ENCODE measurements at regions not wholly inside any gene's neighbourhood (a gene's known extent, or its start where the extent isn't known, plus 50 kb on each side); places are given as distances from the start of the nearest gene placed in this dataset.

- no peak overlapping the region for H3K27ac Mint-ChIP-seq
- peaks cover 3% of the 10 kb centered on the region for H3K27me3 Mint-ChIP-seq (ENCODE audit: insufficient read depth, low read depth)
- no peaks in the 10 kb centered on the region for H3F3A ChIP-seq (ENCODE audit: low read depth)
- H3K79me2 ChIP-seq (ENCODE audit: low read depth) = no peaks in the 10 kb centered on the region
- no peaks in the 10 kb centered on the region for H4K20me1 ChIP-seq (ENCODE audit: low read depth)
- H3K36me3 Mint-ChIP-seq = no peaks in the 10 kb centered on the region
- no peaks in the 10 kb centered on the region for H3K4me1 ChIP-seq
- H3K27ac ChIP-seq = no peak overlapping the region
- no peak overlapping the region for H3K4me3 Mint-ChIP-seq
- DNase-seq (ENCODE audit: low spot score) = no peak
- TF ChIP-seq, protein P1, sequence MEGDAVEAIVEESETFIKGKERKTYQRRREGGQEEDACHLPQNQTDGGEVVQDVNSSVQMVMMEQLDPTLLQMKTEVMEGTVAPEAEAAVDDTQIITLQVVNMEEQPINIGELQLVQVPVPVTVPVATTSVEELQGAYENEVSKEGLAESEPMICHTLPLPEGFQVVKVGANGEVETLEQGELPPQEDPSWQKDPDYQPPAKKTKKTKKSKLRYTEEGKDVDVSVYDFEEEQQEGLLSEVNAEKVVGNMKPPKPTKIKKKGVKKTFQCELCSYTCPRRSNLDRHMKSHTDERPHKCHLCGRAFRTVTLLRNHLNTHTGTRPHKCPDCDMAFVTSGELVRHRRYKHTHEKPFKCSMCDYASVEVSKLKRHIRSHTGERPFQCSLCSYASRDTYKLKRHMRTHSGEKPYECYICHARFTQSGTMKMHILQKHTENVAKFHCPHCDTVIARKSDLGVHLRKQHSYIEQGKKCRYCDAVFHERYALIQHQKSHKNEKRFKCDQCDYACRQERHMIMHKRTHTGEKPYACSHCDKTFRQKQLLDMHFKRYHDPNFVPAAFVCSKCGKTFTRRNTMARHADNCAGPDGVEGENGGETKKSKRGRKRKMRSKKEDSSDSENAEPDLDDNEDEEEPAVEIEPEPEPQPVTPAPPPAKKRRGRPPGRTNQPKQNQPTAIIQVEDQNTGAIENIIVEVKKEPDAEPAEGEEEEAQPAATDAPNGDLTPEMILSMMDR (IDR thresholded peaks at IDR 0.05) = no peak
- TF ChIP-seq EZH2phosphoT487 (IDR thresholded peaks at IDR 0.05) = no peak
- no peak for TF ChIP-seq EZH2 (IDR thresholded peaks at IDR 0.05)
- H3K36me3 ChIP-seq = no peaks in the 10 kb centered on the region
- H2AFZ ChIP-seq (replicated peaks) = no peak overlapping the region
- no peaks in the 10 kb centered on the region for H3K4me1 Mint-ChIP-seq
- no peaks in the 10 kb centered on the region for H3K9me3 Mint-ChIP-seq
- H3K9ac ChIP-seq = no peak overlapping the region
- H3K4me3 ChIP-seq = no peak overlapping the region
- H3K27me3 ChIP-seq = no peaks in the 10 kb centered on the region
- H3K9me3 ChIP-seq (ENCODE audit: low read depth) = no peaks in the 10 kb centered on the region
- H3K4me2 ChIP-seq = no peak overlapping the region
Measured at GRCh38 chr12:115355301-115355700, 671.3 kb upstream of the TBX3 start.

DNA sequence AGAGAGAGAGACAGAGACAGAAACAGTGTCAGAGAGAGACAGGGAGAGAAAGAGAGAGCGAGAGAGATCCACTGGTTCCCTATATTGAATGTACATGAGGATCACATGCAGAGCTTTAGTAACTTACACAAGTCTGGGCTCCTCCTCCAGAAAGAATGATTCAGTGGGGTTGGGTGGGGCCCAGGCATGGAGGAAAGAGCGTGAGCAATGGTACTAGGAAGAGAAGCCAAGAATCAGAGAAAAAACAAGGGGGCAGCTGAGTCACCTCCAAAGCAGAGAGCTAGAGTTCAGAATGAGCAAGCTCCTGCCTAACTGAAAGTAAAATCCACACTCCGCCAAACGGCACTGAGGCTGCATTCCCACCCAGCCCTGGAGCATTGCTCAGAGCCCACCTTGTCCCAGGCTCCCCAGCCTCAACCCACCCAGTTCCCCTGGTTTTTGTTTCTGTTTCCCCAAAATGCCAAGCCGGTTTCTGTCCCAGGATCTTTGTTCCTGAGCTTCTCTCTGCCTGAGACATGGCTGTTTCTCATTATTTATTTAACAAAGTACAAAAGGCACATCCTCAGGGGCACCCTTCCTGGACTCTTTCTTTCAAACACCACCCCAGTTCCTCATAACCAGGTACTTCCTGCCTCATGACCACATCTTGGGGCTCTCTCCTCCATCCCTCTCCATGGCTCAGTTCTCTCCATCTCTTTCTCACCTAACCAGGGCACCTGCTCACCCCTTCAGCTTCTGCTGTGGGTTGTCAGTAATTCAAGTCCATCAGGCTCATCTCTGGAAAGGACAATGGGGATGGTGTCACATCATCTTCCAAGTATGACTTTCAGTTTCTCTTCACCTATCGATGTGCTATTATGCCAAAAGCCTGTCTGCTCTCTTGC lies 670.3 kb upstream of the TBX3 start:
- Histone ChIP-seq H3F3A (ENCODE audit: low read depth) (no peaks in the 10 kb centered on the region), H2AFZ (replicated peaks) (no peak overlapping the region), H3K27me3 (no peaks in the 10 kb centered on the region), H3K9me3 (ENCODE audit: low read depth) (no peaks in the 10 kb centered on the region), H4K20me1 (ENCODE audit: low read depth) (no peaks in the 10 kb centered on the region), H3K36me3 (no peaks in the 10 kb centered on the region), H3K27ac (no peak overlapping the region), H3K4me2 (no peak overlapping the region), H3K4me1 (no peaks in the 10 kb centered on the region), H3K9ac (no peak overlapping the region), H3K79me2 (ENCODE audit: low read depth) (no peaks in the 10 kb centered on the region), H3K4me3 (no peak overlapping the region)
- H3K9me3 Mint-ChIP-seq = no peaks in the 10 kb centered on the region
- H3K4me3 Mint-ChIP-seq = no peak overlapping the region
- no peak overlapping the region for H3K27ac Mint-ChIP-seq
- DNase-seq (ENCODE audit: low spot score) = no peak
- H3K36me3 Mint-ChIP-seq = no peaks in the 10 kb centered on the region
- no peak for TF ChIP-seq EZH2 (IDR thresholded peaks at IDR 0.05)
- no peak for TF ChIP-seq EZH2phosphoT487 (IDR thresholded peaks at IDR 0.05)
- TF ChIP-seq, protein P1 (IDR thresholded peaks at IDR 0.05) = no peak
- H3K4me1 Mint-ChIP-seq = no peaks in the 10 kb centered on the region
- peaks cover 3% of the 10 kb centered on the region for H3K27me3 Mint-ChIP-seq (ENCODE audit: insufficient read depth, low read depth)

GRCh38 chr12:115353467-115353866 lies 669.5 kb upstream of the TBX3 start:
- H3F3A ChIP-seq (ENCODE audit: low read depth) = no peaks in the 10 kb centered on the region
- TF ChIP-seq EZH2 (IDR thresholded peaks at IDR 0.05) = no peak
- no peak for TF ChIP-seq EZH2phosphoT487 (IDR thresholded peaks at IDR 0.05)
- TF ChIP-seq, protein P1 (IDR thresholded peaks at IDR 0.05) = no peak
- no peak overlapping the region for H3K4me3 Mint-ChIP-seq
- H3K27me3 ChIP-seq = no peaks in the 10 kb centered on the region
- H3K36me3 Mint-ChIP-seq = no peaks in the 10 kb centered on the region
- no peak overlapping the region for H3K27ac Mint-ChIP-seq
- H3K4me3 ChIP-seq = no peak overlapping the region
- H3K27ac ChIP-seq = no peak overlapping the region
- H3K9me3 ChIP-seq (ENCODE audit: low read depth) = no peaks in the 10 kb centered on the region
- DNase-seq (ENCODE audit: low spot score) = no peak
- H4K20me1 ChIP-seq (ENCODE audit: low read depth) = no peaks in the 10 kb centered on the region
- H2AFZ ChIP-seq (replicated peaks) = no peak overlapping the region
- no peaks in the 10 kb centered on the region for H3K36me3 ChIP-seq
- no peaks in the 10 kb centered on the region for H3K9me3 Mint-ChIP-seq
- no peak overlapping the region for H3K4me2 ChIP-seq
- H3K9ac ChIP-seq = no peak overlapping the region
- H3K4me1 Mint-ChIP-seq = no peaks in the 10 kb centered on the region
- H3K4me1 ChIP-seq = no peaks in the 10 kb centered on the region
- H3K79me2 ChIP-seq (ENCODE audit: low read depth) = no peaks in the 10 kb centered on the region
- peaks cover 5% of the 10 kb centered on the region for H3K27me3 Mint-ChIP-seq (ENCODE audit: insufficient read depth, low read depth)
